Liver (tissue), 8 donors: ENCODE measurements at regions not wholly inside any gene's neighbourhood (a gene's known extent, or its start where the extent isn't known, plus 50 kb on each side); places are given as distances from the start of the nearest gene placed in this dataset.

ENCODE experiments used
- DNase-seq: peaks from one replicate; pipeline ENCODE4 v3.0.0-alpha.2; 2017; ENCODE audit warnings: low spot score
- H3K27ac ChIP-seq, 2 donors: one replicate each; pipeline ENCODE4 v1.7.0; 2013; ENCODE audit warnings: inconsistent platforms in 2 of 2, low read length in 2 of 2, control low read depth in 1 of 2, low read depth in 1 of 2, mild to moderate bottlenecking in 1 of 2
- H3K27me3 ChIP-seq, 4 donors: one replicate each; pipeline versions ENCODE4 v1.6.1 to v1.7.0; 2013; ENCODE audit warnings: low read length in 3 of 4, inconsistent platforms in 1 of 4, mild to moderate bottlenecking in 1 of 4, moderate library complexity in 1 of 4; ENCODE audit not compliant: control insufficient read depth in 4 of 4, insufficient read depth in 4 of 4
- H3K36me3 ChIP-seq, 4 donors: one replicate each; pipeline versions ENCODE4 v1.6.1 to v1.7.0; 2013; ENCODE audit warnings: low read length in 3 of 4, mild to moderate bottlenecking in 3 of 4, low read depth in 1 of 4, moderate library complexity in 1 of 4; ENCODE audit not compliant: control insufficient read depth in 4 of 4, insufficient read depth in 3 of 4
- H3K4me1 ChIP-seq, 4 donors: one replicate each; pipeline versions ENCODE4 v1.6.1 to v1.7.0; 2013; ENCODE audit warnings: low read length in 3 of 4, mild to moderate bottlenecking in 3 of 4, moderate library complexity in 1 of 4; ENCODE audit not compliant: control insufficient read depth in 4 of 4, insufficient read depth in 4 of 4
- H3K4me3 ChIP-seq, 3 donors: one replicate each; pipeline versions ENCODE4 v1.6.1 to v1.7.0; 2013; ENCODE audit warnings: low read length in 3 of 3, control low read depth in 1 of 3, low read depth in 1 of 3, mild to moderate bottlenecking in 1 of 3
- H3K9ac ChIP-seq, 2 donors: one replicate each; pipeline ENCODE4 v1.7.0; 2013; ENCODE audit warnings: low read length in 2 of 2, mild to moderate bottlenecking in 2 of 2, moderate library complexity in 2 of 2, control low read depth in 1 of 2, low read depth in 1 of 2
- H3K9me3 ChIP-seq, 4 donors: one replicate each; pipeline versions ENCODE4 v1.6.1 to v1.7.0; 2013; ENCODE audit warnings: low read length in 3 of 4; ENCODE audit not compliant: control insufficient read depth in 4 of 4
- ATF3 ChIP-seq: IDR thresholded peaks from 2 replicates; pipeline ENCODE4 v1.6.1; 2016; ENCODE audit warnings: antibody characterized with exemption
- CTCF ChIP-seq: fragments of 150-350 bp; IDR thresholded peaks from 2 replicates; pipeline ENCODE4 v1.5.1; 2017; ENCODE audit warnings: improper control_type of control experiment, low read depth, low read length; ENCODE audit not compliant: missing input control
- EGR1 ChIP-seq, 2 donors: IDR thresholded peaks; 2 replicates each; pipeline ENCODE4 v1.6.1; 2016 to 2018; ENCODE audit warnings: antibody characterized with exemption in 2 of 2, low read depth in 2 of 2
- FOXA1 ChIP-seq: IDR thresholded peaks from 2 replicates; pipeline ENCODE4 v1.6.1; 2016; ENCODE audit warnings: antibody characterized with exemption
- FOXA2 ChIP-seq: IDR thresholded peaks from 2 replicates; pipeline ENCODE4 v1.6.1; 2016; ENCODE audit warnings: antibody characterized with exemption
- GABPA ChIP-seq, 2 donors: IDR thresholded peaks in 1 of 2; conservative IDR thresholded peaks in 1 of 2; 2 replicates each; pipeline ENCODE4 v1.6.1; 2016; ENCODE audit warnings: antibody characterized with exemption in 2 of 2, mild to moderate bottlenecking in 1 of 2, moderate library complexity in 1 of 2
- HNF4A ChIP-seq, 2 donors: conservative IDR thresholded peaks; 2 replicates each; pipeline ENCODE4 v1.6.1; 2016; ENCODE audit warnings: antibody characterized with exemption in 2 of 2, mild to moderate bottlenecking in 2 of 2
- HNF4G ChIP-seq: IDR thresholded peaks from 2 replicates; pipeline ENCODE4 v1.6.1; 2016; ENCODE audit warnings: antibody characterized with exemption
- JUND ChIP-seq, 2 donors: IDR thresholded peaks; 2 replicates each; pipeline ENCODE4 v1.6.1; 2016; ENCODE audit warnings: antibody characterized with exemption in 2 of 2
- NR2F2 ChIP-seq: IDR thresholded peaks from 2 replicates; pipeline ENCODE4 v1.6.1; 2016; ENCODE audit warnings: antibody characterized with exemption
- RAD21 ChIP-seq, 2 donors: IDR thresholded peaks; 2 replicates each; pipeline ENCODE4 v1.6.1; 2016; ENCODE audit warnings: antibody characterized with exemption in 2 of 2, mild to moderate bottlenecking in 2 of 2
- REST ChIP-seq: IDR thresholded peaks from 2 replicates; pipeline ENCODE4 v1.6.1; 2016; ENCODE audit warnings: antibody characterized with exemption, mild to moderate bottlenecking
- RXRA ChIP-seq, 2 donors: IDR thresholded peaks; 2 replicates each; pipeline ENCODE4 v1.6.1; 2017 to 2018; ENCODE audit warnings: antibody characterized with exemption in 2 of 2, mild to moderate bottlenecking in 1 of 2
- SP1 ChIP-seq: IDR thresholded peaks from 2 replicates; pipeline ENCODE4 v1.6.1; 2018; ENCODE audit warnings: antibody characterized with exemption, mild to moderate bottlenecking
- TAF1 ChIP-seq: conservative IDR thresholded peaks from 2 replicates; pipeline ENCODE4 v1.6.1; 2016; ENCODE audit warnings: antibody characterized with exemption, mild to moderate bottlenecking
- YY1 ChIP-seq: IDR thresholded peaks from 2 replicates; pipeline ENCODE4 v1.6.1; 2016; ENCODE audit warnings: antibody characterized with exemption, mild to moderate bottlenecking
- ZBTB33 ChIP-seq: IDR thresholded peaks from 2 replicates; pipeline ENCODE4 v1.6.1; 2016; ENCODE audit warnings: antibody characterized with exemption
- WGBS: extraction: QIAGEN DNeasy Blood & Tissue Kit; methylation state at CpG from one replicate; pipeline ENCODE4 v1.1.7; 2013; 5-methylcytosine and 5-hydroxymethylcytosine counted together
- TF ChIP-seq, protein P1 (sequence below): IDR thresholded peaks from 2 replicates; pipeline ENCODE4 v1.6.1; 2016; ENCODE audit warnings: antibody characterized with exemption
- donor health status: healthy.
- donor health status: healthy.
- donor health status: healthy.
- donor health status: healthy.
- donor health status: healthy.

DNA sequence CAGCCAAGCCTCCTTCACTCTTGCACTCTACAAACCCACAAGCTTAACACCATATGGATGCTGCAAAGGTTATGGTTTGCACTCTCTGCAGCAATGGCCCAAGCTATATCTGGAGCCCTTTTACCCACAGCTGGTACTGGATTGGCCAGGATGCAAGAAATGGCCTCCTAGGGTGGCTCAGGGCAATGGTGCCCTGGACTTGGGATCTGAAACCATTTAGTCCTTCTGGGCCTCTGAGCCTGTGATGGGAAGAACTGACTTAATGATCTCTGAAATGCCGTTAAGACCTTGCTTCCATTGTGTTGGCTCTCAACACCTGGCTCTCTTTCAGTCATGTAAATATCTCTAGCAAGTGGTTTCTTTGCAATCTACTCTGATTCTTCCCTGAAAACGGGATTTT lies 626.0 kb downstream of the KCTD8 start:
- TF ChIP-seq HNF4G, result no peak
- TF ChIP-seq, protein P1, sequence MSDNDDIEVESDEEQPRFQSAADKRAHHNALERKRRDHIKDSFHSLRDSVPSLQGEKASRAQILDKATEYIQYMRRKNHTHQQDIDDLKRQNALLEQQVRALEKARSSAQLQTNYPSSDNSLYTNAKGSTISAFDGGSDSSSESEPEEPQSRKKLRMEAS, result no peak
- no peak for TF ChIP-seq HNF4A (conservative IDR thresholded peaks at IDR 0.05)
- TF ChIP-seq REST, result no peak
- TF ChIP-seq GABPA (IDR thresholded peaks at IDR 0.05 in 1 of 2, conservative IDR thresholded peaks at IDR 0.05 in 1 of 2), result no peak
- TF ChIP-seq FOXA2, result no peak
- TF ChIP-seq EGR1 (IDR thresholded peaks at IDR 0.05; ENCODE audit: low read depth in 2 of 2), result no peak
- TF ChIP-seq TAF1, result no peak
- TF ChIP-seq SP1, result no peak
- no peak for TF ChIP-seq RAD21 (IDR thresholded peaks at IDR 0.05)
- no peak for TF ChIP-seq RXRA (IDR thresholded peaks at IDR 0.05)
- TF ChIP-seq ZBTB33, result no peak
- TF ChIP-seq JUND (IDR thresholded peaks at IDR 0.05), result no peak
- 69% methylated on average over 2 of the region's 2 CpGs for WGBS
- H3K36me3 ChIP-seq, result no peaks in the 10 kb centered on the region

DNA sequence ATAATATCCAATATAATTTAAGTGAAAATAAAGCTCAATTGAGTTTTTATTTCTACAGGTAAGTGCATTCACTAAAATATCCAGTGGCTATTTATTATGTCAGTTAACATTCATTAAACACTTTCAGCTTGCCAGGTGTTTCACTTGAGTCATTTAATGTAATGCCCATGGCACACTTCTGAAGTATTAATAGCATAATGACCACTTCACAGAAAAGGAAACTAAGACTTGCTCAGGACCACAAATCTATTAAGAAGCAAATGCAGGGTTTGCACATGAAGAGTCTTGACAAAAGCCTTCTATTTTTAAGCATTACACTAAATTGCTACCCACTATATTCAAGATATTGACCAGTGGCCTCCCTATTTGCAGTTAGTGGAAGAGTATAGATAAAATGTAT lies 612.7 kb downstream of the KCTD8 start:
- no peak overlapping the region for H3K27ac ChIP-seq
- no peaks in the 10 kb centered on the region for H3K27me3 ChIP-seq
- H3K4me3 ChIP-seq, result no peak overlapping the region
- no peak for DNase-seq
- H3K36me3 ChIP-seq, result no peaks in the 10 kb centered on the region
- H3K9me3 ChIP-seq, result no peaks in the 10 kb centered on the region
- no peaks in the 10 kb centered on the region for H3K4me1 ChIP-seq
- H3K9ac ChIP-seq, result no peak overlapping the region
- TF ChIP-seq FOXA2 (no peak), JUND (IDR thresholded peaks at IDR 0.05) (no peak), TAF1 (no peak), SP1 (no peak), HNF4G (no peak), ZBTB33 (no peak), RXRA (IDR thresholded peaks at IDR 0.05) (no peak), YY1 (no peak), GABPA (IDR thresholded peaks at IDR 0.05 in 1 of 2, conservative IDR thresholded peaks at IDR 0.05 in 1 of 2) (no peak), CTCF (no peak), REST (no peak), EGR1 (IDR thresholded peaks at IDR 0.05; ENCODE audit: low read depth in 2 of 2) (no peak), NR2F2 (no peak), RAD21 (IDR thresholded peaks at IDR 0.05) (no peak), ATF3 (no peak), FOXA1 (no peak), HNF4A (conservative IDR thresholded peaks at IDR 0.05) (no peak)
- TF ChIP-seq, protein P1, result no peak

More for the DNA sequence above, 626.0 kb downstream of the KCTD8 start:
- no peak overlapping the region for H3K9ac ChIP-seq
- H3K9me3 ChIP-seq, result peaks cover 0 to 8% (median 5%) of the 10 kb centered on the region in 4 donors
- H3K4me3 ChIP-seq, result no peak overlapping the region
- H3K27me3 ChIP-seq, result no peaks in the 10 kb centered on the region
- DNase-seq, result no peak
- H3K4me1 ChIP-seq, result no peaks in the 10 kb centered on the region
- H3K27ac ChIP-seq, result no peak overlapping the region
